ENCODE measurements at regions not wholly inside any gene's neighbourhood (a gene's known extent, or its start where the extent isn't known, plus 50 kb on each side); places are given as distances from the start of the nearest gene placed in this dataset.

GRCh38 chr4:24703298-24703697 is 92.1 kb upstream of the SOD3 start:
- TF ChIP-seq EZH2phosphoT487 (IDR thresholded peaks at IDR 0.05), result no peak
- TF ChIP-seq, protein P1, sequence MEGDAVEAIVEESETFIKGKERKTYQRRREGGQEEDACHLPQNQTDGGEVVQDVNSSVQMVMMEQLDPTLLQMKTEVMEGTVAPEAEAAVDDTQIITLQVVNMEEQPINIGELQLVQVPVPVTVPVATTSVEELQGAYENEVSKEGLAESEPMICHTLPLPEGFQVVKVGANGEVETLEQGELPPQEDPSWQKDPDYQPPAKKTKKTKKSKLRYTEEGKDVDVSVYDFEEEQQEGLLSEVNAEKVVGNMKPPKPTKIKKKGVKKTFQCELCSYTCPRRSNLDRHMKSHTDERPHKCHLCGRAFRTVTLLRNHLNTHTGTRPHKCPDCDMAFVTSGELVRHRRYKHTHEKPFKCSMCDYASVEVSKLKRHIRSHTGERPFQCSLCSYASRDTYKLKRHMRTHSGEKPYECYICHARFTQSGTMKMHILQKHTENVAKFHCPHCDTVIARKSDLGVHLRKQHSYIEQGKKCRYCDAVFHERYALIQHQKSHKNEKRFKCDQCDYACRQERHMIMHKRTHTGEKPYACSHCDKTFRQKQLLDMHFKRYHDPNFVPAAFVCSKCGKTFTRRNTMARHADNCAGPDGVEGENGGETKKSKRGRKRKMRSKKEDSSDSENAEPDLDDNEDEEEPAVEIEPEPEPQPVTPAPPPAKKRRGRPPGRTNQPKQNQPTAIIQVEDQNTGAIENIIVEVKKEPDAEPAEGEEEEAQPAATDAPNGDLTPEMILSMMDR (IDR thresholded peaks at IDR 0.05), result no peak
- TF ChIP-seq EZH2 (IDR thresholded peaks at IDR 0.05), result no peak
